ENCODE measurements at regions not wholly inside any gene's neighbourhood (a gene's known extent, or its start where the extent isn't known, plus 50 kb on each side); places are given as distances from the start of the nearest gene placed in this dataset.
"Not testable (repeated sequence)": the region's sequence is repeated elsewhere in the genome, so short reads cannot be mapped to it uniquely, and the experiment has no call there.

DNA sequence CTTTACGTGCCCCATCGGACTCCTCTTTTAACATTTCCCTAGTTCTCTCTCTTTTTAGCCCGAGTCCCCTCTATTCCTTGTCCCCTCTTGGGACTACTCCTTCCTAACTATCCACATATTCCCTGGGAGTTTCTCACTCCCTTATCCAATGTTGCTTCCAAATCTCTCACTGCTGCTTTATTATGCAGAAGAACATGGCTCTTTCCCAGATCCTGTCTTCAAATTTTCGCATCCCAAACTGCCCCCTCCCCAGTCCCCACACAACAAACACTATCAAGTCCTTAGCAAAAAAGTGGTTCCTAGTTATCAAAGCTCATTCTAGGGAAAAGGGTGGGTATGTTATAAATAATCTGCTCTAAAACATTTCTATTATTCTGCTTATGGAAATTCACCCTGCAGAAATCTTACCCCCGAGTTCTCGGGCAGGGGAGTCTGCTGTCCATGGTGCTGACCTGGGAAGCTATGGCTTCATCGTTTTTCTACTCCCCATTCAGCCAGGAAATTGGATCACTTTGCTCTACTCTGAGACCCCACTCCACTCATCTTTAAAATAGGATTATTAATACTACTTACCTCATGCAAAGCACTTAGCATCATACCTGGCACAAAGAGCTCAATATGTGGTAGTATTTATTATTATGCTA lies 393.5 kb downstream of the BUD13 start:
- DNase-seq (ENCODE audit: low read depth in 2 of 2, low spot score in 1 of 2): no peak

DNA sequence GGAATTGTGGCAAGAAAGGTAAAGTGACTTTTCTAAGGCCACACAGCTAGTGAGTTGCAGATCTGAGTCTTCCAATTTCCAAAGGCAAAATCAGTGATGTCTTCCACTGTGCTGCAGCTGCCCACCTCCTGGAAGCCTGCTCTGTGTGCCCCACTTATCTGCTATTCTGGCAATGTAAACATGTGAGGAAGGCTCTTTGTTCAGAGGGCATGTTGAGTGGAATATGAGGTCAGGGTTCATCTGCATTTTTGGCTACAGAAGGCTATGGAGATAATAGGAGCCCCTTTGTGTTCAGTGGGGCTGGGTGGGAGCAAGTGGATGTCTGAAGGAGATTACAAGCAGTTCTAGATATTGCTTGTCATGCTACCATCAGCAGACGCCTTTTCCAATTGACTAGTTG lies 396.2 kb downstream of the BUD13 start:
- no peak for DNase-seq (ENCODE audit: low read depth in 2 of 2, low spot score in 1 of 2)

DNA sequence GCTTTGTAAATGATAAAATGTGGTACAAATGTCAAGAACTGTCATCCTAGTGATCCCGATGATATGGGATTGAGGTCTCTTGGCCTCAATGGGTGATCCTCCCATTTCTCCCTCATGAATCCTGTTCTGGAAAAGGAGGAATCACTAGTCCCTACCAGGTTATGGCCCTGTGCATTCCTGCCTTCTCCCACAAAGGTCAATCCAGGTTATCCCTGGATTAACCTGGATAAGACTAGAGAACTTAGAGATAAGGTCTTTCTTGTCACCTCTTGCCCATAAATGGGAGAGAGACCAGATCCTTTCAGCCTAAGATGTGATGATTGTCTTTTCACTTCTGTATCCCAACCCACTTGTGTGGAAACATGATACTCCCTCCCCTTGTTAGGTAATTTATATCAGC lies 396.7 kb downstream of the BUD13 start:
- no peak for DNase-seq (ENCODE audit: low read depth in 2 of 2, low spot score in 1 of 2)

DNA sequence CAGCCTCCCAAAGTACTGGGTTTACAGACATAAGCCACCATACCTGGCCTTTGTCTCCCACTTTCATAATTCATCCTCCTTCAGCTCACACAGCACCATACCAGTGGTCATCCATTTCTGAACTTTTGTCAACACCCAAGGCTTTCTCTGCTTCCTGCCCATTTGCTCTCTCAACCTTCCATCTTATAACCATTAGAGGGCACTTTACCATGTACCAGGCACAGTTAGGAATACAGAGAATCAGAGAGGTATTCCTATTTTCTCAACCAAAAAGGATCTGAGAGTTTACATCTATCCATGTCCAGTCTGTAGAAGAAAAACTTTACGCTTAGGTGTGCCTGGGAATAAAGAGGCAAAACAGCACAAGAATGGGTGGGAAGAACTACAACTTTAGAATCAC lies 397.6 kb downstream of the BUD13 start:
- no peak for DNase-seq (ENCODE audit: low read depth in 2 of 2, low spot score in 1 of 2)

DNA sequence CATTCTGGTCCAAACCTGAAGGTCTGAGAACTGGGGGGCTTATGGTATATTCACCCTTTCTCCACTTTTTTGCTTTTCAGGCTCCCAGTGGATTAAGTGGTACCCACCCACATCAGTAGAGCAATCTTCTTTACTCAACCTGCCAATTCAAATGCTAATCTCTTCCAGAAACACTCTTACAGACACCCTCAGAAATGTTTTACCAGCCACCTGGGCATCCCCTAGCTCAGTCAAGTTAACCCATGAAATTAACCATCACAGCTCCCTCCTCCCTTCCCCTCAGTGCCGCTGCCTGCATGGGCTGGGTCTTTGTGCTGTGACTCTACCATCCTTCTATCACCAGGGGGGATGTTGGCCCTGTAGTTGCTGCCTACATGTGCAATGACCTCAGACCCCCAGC lies 398.7 kb downstream of the BUD13 start:
- DNase-seq (ENCODE audit: low read depth in 2 of 2, low spot score in 1 of 2): no peak

DNA sequence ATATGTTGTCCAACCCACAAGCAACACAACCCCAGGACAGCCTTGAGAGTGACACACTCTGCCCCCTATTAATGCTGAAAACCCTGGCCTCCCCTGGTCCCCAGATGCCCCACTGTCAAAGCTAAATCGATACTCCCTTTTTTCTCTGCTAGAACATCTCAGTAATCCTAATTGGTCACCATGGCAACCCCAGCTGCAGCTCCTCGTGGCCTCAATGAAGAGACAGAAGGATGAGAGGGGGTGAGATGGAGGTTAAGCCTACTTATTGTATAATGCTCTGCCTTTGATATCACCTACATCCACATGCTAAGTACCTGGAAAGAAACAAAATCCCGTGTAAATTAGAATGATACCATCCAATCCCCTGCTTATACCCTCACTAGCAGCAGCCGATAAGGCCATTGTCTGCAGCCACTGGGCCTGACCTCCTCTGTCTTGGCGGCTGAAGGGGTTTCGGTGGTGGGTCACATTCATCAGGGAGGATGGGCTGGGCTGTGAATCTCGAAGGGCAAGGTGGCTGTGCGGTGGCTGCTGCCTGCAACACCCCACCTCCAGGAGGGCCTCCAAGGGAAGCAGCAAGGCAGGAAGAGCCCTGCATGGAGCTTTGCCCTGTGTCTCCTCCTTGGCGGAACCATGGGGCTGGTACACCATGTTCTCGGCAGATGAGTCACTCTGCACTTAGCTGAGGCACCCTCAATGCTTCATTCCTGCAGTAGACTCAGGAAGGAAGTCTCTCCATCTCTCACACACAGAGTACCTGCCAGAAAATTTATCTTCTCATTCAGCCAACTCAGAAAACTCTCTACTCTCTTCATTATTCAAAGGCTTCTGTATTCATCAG lies 399.5 kb downstream of the BUD13 start:
- no peak for DNase-seq (ENCODE audit: low read depth in 2 of 2, low spot score in 1 of 2)

DNA sequence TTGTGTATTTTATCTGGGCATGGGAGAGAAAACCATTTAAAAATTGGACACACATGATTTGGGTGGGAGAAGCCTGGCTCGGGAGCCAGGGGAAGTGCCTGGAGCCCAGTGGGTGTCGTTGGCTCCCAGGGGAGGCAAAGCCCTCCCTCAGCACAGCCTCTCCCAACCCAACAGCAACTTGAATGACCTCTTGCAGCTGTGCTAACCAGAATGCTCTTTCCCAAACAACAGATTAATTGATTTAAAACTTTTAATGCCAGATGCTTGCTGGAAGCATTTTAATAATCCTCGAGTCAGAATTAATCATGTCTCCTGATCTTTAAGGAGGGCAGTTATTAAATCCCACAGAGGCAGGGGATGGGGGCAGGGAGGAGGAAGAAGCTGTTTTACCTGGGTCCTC lies 401.6 kb downstream of the BUD13 start:
- no peak for DNase-seq (ENCODE audit: low read depth in 2 of 2, low spot score in 1 of 2)

DNA sequence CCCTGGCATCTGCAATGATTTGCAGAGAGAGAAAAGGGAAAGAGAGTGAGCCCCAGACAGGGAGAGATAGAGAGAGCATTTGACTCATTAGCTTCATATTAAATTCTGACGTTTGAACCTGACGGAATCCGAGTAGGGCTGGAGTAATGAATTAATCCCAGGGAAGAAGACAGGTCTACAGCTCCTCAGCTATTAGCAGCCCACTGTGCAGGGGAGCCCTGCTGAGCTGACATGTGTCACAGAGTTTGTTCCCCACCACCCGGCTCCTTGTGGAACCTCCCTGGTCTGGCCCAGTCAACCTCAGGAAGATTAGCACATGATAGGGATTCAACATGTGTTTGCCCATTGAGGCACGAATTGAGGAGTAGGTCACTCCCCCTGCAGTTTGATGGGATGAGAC lies 404.0 kb downstream of the BUD13 start:
- no peak for DNase-seq (ENCODE audit: low read depth in 2 of 2, low spot score in 1 of 2)

DNA sequence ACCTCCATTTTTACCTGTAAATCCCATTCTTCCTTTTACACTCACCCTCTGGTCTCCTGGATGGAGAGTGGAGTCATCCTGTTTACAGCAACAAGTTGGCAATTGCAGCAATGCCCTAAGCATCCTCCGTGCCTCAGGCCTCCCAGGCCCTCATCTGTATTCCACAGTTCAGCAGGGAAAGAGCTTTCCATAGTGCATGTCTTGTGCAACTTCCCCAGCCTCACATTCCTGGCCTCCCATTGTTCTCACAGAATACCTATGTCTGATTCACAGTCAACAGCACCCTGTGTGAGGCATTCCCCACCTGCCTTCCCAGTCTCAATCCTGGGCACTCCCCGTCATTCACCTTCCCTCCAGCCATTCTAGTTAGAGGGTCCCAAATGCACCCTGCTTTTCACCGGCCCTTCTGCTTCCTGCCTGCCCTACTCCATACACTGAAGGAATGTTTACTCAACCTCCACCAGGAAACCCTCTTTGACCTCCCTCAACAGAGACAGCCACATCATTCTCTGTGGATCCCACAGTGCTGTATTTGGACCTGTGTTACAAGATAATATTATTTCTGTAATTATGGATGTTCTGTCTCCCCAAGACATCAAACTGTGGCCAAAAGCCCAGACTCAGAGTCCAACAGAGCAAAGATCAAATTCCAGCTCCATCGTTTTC lies 405.7 kb downstream of the BUD13 start:
- DNase-seq (ENCODE audit: low read depth in 2 of 2, low spot score in 1 of 2): no peak

DNA sequence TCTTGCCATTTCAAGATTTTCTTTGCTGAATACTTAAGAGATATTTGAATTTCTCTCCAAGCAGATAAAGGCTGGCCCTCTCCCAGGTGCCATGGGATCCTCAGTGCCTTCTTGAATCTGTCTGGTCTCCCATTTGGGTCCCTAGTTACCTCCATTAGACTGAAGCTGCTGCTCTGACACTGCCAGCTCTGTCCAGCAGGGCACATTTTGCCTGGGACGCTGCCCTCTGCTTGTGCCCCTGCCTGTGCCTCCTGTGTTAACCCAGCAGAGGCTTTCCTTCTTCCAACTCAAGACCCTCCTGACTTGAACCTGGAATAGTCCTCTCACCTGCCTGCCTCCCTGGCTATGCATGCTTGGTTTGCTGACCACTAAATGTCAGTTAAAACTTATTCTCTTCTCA lies 406.3 kb downstream of the BUD13 start:
- DNase-seq (ENCODE audit: low read depth in 2 of 2, low spot score in 1 of 2): no peak

DNA sequence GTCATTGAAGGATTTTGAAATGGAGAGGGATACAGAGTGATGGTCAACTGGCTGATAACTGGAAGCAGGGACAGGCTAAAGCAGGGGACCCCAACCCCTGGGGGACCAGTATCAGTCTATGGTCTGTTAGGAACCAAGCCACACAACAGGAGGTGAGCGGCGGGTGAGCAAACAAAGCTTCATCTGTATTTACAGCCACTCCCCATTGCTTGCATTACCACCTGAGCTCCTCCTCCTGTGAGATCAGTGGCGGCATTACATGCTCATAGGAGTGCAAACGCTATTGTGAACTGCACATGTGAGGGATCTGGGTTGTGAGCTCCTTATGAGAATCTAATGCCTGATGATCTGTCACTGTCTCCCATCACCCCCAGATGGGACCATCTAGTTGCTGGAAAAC lies 407.9 kb downstream of the BUD13 start:
- DNase-seq (ENCODE audit: low read depth in 2 of 2, low spot score in 1 of 2): not testable (repeated sequence)

DNA sequence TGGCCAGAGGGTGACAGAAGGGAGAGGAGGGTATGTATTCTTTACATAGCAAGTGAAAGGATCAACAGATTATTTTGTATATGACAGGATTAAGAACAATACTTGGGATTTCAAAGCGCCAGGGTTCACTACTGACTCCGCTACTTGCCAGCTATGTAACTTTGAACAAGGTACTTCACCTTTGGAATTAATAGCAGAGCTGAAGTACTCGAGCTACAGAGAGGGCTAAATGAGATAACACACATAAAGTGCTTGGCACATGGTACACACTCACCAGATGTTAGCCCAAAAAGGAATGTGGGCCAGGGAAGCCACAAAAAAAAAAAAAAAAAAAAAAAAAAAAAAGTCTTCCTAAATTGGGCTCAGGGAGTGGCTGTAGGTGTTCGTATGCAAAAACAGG lies 408.4 kb downstream of the BUD13 start:
- no peak for DNase-seq (ENCODE audit: low read depth in 2 of 2, low spot score in 1 of 2)

DNA sequence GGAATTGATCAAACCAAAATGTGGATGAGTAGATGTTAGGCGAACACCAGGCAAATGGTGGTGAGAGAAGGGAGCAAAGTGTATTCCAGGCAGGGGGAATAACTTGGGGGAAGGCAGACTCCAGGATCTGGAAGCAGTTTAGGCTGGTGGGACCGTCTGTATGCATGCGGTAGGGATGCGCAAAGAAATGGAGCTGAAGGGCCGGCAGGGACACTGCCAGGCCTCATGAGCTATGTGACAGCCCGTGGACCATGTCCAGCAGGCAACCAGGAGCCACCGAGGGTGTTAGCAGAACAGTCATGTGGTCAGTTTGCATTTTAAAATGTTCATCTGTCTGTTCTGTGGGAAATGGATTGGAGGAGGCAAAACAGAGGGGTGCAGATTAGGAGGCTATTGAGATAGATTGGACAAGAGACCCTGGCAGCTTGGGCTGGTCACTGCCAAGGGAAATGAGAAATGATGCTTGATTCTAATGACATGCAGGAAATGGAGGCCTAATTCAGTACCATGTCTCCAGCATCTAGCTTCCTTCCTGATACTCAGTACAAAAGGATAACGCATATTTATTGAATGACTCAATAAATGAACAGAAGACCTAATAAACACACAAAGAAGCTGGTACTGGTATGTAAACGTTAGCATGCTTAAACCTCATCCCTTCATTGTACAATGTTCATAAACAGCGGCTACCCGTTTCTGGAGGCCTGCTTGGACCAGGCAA lies 412.4 kb downstream of the BUD13 start:
- no peak for DNase-seq (ENCODE audit: low read depth in 2 of 2, low spot score in 1 of 2)

DNA sequence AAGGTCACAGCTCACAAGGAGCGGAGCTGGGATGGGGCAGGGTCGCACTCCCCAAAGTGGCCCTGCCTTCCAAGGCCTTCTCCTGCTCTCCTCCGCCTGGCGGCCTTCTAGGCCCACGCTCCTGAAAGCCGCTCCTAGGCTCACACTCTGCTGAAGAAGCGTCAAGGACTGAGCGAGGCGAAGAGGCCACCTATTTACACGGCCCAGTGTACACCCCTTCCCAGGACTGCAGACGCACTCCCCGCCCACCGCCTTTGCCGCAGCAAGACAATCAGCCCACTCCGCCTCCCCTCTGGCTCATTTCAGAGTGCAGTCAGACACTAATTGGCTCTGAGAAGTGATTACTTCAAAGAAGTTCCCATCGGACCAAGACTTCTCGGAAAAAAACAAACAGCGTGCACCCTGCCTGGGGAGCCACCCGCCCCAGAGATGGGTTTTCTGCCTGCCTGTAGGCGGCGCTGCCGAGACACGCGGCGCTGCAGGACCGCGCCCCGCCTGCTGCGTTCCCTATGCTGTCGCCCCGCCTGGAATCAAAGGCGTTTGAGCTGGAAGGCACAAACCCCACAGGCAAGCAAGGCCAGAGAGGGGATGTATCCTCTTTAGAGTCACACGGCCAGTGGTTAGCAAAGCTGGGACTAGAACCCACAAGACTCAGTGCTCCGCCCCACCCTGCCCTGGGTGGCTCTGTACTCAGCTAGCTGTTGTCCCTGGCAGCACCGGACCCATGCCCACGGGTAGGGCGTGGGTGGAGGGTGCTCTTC lies 414.8 kb downstream of the BUD13 start:
- DNase-seq (ENCODE audit: low read depth in 2 of 2, low spot score in 1 of 2): no peak

DNA sequence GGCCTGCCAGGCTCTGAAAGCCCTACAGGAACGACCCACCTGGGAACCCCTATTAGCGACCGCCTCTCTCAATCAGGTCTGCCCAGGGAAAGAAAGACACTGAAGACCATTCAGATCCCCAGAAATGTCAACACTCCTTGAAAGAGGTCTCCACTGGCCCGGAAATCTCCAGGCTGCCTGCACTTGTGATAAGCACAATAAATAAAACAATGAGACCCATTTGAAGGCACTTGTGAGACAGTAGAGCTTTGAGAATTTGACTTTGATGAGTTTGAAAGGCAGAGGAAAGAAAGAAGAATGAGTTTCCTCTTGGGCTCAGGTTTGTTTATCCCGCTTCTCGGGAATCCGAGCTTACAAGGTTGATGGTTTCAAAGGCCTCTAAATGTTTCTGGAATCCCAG lies 416.3 kb downstream of the BUD13 start:
- DNase-seq (ENCODE audit: low read depth in 2 of 2, low spot score in 1 of 2): no peak

DNA sequence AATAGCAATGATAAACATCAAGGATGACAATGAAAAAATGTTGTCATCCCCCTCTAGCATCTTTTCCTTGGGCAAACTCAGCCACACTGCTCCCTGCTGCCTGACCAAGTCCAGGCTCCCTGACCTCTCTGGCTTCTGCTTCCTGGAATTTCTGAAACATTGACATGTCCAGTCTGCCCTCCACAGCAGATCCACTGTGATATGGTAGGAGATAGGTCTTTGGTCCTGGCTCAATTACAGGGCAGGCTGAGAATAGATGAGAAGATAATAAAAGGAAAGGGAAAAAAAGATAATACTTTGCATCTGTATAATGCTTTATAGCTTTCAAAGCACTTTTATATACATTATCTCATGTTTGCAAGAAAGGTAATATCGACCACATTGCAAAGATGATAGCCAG lies 417.7 kb downstream of the BUD13 start:
- no peak for DNase-seq (ENCODE audit: low read depth in 2 of 2, low spot score in 1 of 2)

DNA sequence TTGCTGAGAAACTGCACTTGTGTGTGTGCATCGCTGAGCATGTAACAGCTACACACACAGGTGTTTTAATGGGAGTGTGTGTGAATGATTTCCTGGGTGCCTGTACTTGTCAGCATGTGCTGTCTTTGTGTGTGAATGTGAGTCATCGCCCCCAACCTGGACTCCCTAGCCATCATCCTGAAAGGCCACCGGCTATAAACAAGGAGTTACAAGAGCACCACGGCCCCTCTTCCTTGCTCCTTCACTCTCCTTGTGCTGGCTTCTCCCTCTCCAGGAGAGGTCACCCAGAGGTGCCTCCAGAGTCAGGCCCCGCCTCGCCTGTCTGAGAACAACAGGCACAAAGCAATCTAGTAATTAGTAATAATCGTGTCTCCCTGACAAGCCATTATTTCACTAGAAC lies 419.2 kb downstream of the BUD13 start:
- no peak for DNase-seq (ENCODE audit: low read depth in 2 of 2, low spot score in 1 of 2)

DNA sequence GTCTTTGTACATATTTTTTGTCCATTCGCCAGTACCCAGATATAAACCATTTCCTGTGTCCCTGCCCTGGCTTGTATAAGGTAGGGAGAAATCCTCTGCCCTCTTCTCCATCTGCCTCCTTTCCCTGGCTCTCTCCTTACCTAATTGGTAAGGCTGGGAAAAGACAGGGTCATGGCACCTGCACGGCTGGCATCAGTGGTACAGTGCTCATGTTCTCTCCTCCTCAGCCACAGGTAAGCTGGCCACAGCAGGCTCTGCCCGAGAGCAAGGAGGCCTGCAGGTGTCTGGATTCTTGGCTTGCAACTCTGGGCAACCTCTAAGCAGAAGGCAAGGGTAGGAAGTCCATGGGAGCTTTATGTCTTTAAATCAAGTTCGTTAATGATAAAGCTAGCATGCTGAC lies 419.9 kb downstream of the BUD13 start:
- DNase-seq (ENCODE audit: low read depth in 2 of 2, low spot score in 1 of 2): no peak

DNA sequence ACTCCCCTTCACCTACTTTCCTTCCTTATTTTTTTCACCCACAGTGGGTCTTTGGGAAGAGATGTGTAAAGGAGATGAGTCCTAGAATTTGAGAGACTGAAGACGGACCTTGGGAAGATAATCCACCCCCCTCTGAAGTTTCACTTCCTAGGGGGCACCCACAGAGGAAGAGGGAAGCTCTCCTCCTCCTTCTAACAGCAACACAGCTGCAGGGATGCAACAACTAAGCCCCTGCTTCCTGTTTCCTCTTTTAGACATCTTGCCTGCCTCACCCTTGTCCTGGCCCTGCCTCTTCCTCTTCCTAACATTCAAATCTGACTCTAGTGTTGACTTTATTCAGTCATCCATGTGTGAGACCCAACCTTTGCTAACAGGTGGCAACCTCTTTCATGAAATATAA lies 424.6 kb downstream of the BUD13 start:
- DNase-seq (ENCODE audit: low read depth in 2 of 2, low spot score in 1 of 2): no peak

DNA sequence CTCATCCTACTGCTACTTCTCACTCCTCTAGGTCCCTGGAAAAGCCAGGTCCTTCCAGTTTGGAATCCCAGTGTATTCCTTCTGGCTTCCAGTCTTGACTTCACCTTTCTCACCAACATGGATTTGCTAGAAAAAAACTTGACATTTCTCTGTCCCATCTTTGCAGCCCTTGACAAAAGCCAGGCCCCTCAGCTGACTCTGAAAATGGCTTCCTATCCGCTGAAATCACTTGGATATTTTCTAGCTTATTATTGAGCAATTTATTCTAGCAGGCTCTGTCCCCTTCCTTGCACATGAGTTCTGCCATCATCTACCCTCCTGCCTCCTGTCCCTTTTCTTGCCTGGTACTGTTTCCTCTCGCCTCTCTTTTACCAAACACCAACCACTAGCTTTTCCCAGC lies 427.2 kb downstream of the BUD13 start:
- DNase-seq (ENCODE audit: low read depth in 2 of 2, low spot score in 1 of 2): no peak

DNA sequence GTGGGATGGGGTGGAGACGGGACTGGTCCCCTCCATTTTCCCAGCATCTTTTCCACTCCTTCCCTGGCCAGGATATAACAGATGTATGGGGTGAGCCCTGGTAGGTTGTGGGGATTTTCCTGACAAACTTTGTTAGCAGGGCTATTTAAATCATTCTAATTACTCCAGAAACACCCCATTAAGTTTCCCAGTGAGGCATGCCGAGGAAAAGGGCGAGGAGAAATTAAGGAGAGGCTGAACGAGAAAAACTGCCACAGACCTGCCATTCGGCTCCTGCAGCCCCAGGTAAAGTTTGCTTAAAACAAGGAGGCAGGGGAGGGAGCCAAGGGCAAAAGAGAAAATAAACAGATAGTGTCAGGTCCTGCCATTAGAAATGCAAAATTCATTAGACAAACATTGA lies 428.2 kb downstream of the BUD13 start:
- no peak for DNase-seq (ENCODE audit: low read depth in 2 of 2, low spot score in 1 of 2)
